H1 (cell line): ENCODE measurements at regions not wholly inside any gene's neighbourhood (a gene's known extent, or its start where the extent isn't known, plus 50 kb on each side); places are given as distances from the start of the nearest gene placed in this dataset.

ENCODE experiments used
- CHD1 ChIP-seq: IDR thresholded peaks from 2 replicates; pipeline ENCODE4 v1.6.1; 2012; ENCODE audit warnings: low read depth, low read length, improper control_type of control experiment
- CHD7 ChIP-seq: fragments of 300-600 bp; sonication (generic); IDR thresholded peaks from 2 replicates; pipeline ENCODE4 v1.7.1; 2012; ENCODE audit warnings: low read length, moderate library complexity, mild to moderate bottlenecking, inconsistent platforms; ENCODE audit not compliant: insufficient replicate concordance

DNA sequence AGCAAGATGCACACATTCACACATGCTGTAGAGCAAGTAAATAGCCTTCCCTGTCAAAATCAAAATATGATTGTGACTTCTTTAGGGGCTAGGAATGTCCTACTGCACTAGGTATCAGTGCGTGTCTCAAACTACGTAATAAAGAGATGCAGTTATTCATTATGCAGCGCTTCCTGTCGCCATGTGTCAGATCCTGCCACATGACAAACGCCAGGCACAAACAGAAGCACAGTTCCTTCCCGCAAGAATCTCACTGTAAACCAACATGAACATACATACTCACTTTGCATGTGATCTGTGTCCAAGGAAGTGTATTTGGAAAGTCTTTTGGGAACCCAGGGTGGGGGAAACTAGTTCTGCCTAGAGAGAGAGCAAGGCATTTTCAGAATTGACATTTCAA, 599.9 kb downstream of the RNF144A start (continued):
- TF ChIP-seq CHD7 (no peak), CHD1 (no peak)
